Right kidney (tissue), 1 donor: ENCODE measurements at regions not wholly inside any gene's neighbourhood (a gene's known extent, or its start where the extent isn't known, plus 50 kb on each side); places are given as distances from the start of the nearest gene placed in this dataset.

Source experiments
- DNase-seq: peaks from one replicate; pipeline ENCODE4 v3.0.0-alpha.2; 2016

GRCh38 chr1:222285526-222285925 is 262.4 kb downstream of the HHIPL2 start:
- no peak for DNase-seq

GRCh38 chr1:222284466-222284865 is 263.4 kb downstream of the HHIPL2 start:
- DNase-seq = no peak

GRCh38 chr1:222283147-222283768 is 264.6 kb downstream of the HHIPL2 start:
- peak; percentile 9 for DNase-seq

- no peak for DNase-seq
Measured at GRCh38 chr1:222279591-222279990, 268.3 kb downstream of the HHIPL2 start.

GRCh38 chr1:222278501-222278900 is 269.4 kb downstream of the HHIPL2 start:
- DNase-seq = no peak

- DNase-seq = no peak
Measured at GRCh38 chr1:222275729-222276465, 272.0 kb downstream of the HHIPL2 start.

- no peak for DNase-seq
Measured at GRCh38 chr1:222275001-222275728, 272.7 kb downstream of the HHIPL2 start.

GRCh38 chr1:222266223-222267196 is 281.4 kb downstream of the HHIPL2 start:
- peak; percentile 3 for DNase-seq

- DNase-seq = no peak
Measured at GRCh38 chr1:222263791-222264190, 284.1 kb downstream of the HHIPL2 start.

GRCh38 chr1:222257027-222257426 is 290.9 kb downstream of the HHIPL2 start:
- no peak for DNase-seq

- DNase-seq = no peak
Measured at GRCh38 chr1:222256058-222256457, 291.8 kb downstream of the HHIPL2 start.

- DNase-seq = no peak
Measured at GRCh38 chr1:222252788-222253187, 295.1 kb downstream of the HHIPL2 start.

- no peak for DNase-seq
Measured at GRCh38 chr1:222251847-222252246, 296.1 kb downstream of the HHIPL2 start.

- no peak for DNase-seq
Measured at GRCh38 chr1:222250376-222250775, 297.5 kb downstream of the HHIPL2 start.

- DNase-seq = no peak
Measured at GRCh38 chr1:222247811-222248310, 300.0 kb downstream of the HHIPL2 start.

- DNase-seq = no peak
Measured at GRCh38 chr1:222247081-222247480, 300.8 kb downstream of the HHIPL2 start.

GRCh38 chr1:222243902-222244301 is 304.0 kb downstream of the HHIPL2 start:
- no peak for DNase-seq

GRCh38 chr1:222242492-222242891 is 305.4 kb downstream of the HHIPL2 start:
- DNase-seq = no peak

- DNase-seq = no peak
Measured at GRCh38 chr1:222241410-222241809, 306.5 kb downstream of the HHIPL2 start.

GRCh38 chr1:222240536-222241181 is 307.2 kb downstream of the HHIPL2 start:
- DNase-seq = no peak

- DNase-seq = no peak
Measured at GRCh38 chr1:222239130-222239529, 308.8 kb downstream of the HHIPL2 start.
